Testis (tissue), 2 donors: ENCODE measurements at regions not wholly inside any gene's neighbourhood (a gene's known extent, or its start where the extent isn't known, plus 50 kb on each side); places are given as distances from the start of the nearest gene placed in this dataset.

Source experiments
- CTCF ChIP-seq, 3 experiments: fragments of 450-650 bp in 2 of 3; fragments of 200-600 bp in 1 of 3; sonication (generic) in 1 of 3; IDR thresholded peaks; one replicate each; pipeline ENCODE4 v1.5.1; 2016 to 2019; ENCODE audit warnings: antibody characterized with exemption in 3 of 3, mild to moderate bottlenecking in 2 of 3, moderate library complexity in 1 of 3
- POLR2A ChIP-seq: fragments of 450-650 bp; IDR thresholded peaks from one replicate; pipeline ENCODE4 v1.6.1; 2017; ENCODE audit warnings: antibody characterized with exemption, mild to moderate bottlenecking, moderate library complexity

- no peak for TF ChIP-seq CTCF (IDR thresholded peaks at IDR 0.05)
- no peak for TF ChIP-seq POLR2A
Observed at GRCh38 chr18:62659698-62660097, 55.6 kb upstream of the PHLPP1 start.
